ENCODE measurements at regions not wholly inside any gene's neighbourhood (a gene's known extent, or its start where the extent isn't known, plus 50 kb on each side); places are given as distances from the start of the nearest gene placed in this dataset.

DNA sequence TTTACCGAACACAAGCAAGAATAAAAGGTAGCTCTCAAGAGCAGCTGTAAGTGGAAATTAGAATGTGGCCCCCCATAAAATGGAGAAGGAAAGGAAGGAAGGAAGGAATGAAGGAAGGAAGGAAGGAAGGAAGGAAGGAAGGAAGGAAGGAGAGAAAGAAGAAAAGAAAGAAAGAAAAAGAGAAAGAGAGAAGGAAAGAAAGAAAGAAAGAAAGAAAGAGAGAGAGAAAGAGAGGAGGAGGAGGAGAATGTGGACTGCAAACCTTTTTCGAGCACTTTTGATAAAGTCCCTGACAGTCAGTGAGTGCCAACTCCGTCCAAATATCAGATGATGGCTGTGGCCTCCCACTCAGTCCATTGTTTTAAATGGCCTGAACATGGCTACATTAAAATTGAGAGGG, 53.8 kb upstream of the SNX2 start:
- Mint-ChIP-seq H3K9me3 (ENCODE audit: unreplicated experiment) (no peaks in the 10 kb centered on the region), H3K36me3 (ENCODE audit: unreplicated experiment) (no peaks in the 10 kb centered on the region), H3K27me3 (ENCODE audit: unreplicated experiment) (no peaks in the 10 kb centered on the region)

DNA sequence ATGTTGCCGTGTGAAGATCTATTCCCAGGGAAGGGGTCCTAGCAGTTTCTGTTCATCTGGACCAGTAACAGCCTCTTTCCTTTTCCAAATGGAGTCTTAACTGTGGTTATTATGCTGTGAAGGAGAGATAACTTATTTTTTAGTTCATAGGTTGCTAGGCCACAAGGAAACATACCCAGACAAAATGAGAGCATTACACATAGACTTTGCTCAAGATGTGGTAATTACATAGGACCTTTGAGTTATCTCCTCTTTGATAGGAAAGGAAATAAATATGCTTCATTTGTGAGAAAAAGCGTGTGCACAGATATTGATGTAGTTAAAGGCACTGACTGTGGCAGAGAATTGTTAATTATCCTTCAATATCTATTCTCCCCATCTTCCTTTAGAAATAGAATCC, 52.5 kb upstream of the SNX2 start:
- no peaks in the 10 kb centered on the region for H3K9me3 Mint-ChIP-seq (ENCODE audit: unreplicated experiment)
- H3K36me3 Mint-ChIP-seq (ENCODE audit: unreplicated experiment): no peaks in the 10 kb centered on the region
- H3K27me3 Mint-ChIP-seq (ENCODE audit: unreplicated experiment): no peaks in the 10 kb centered on the region
- H3K4me3 Mint-ChIP-seq (ENCODE audit: unreplicated experiment): no peak overlapping the region
- H3K27ac Mint-ChIP-seq (ENCODE audit: unreplicated experiment): no peak overlapping the region
- DNase-seq: no peak
- no peaks in the 10 kb centered on the region for H3K4me1 Mint-ChIP-seq (ENCODE audit: low read depth, unreplicated experiment)
- TF ChIP-seq, protein P1, sequence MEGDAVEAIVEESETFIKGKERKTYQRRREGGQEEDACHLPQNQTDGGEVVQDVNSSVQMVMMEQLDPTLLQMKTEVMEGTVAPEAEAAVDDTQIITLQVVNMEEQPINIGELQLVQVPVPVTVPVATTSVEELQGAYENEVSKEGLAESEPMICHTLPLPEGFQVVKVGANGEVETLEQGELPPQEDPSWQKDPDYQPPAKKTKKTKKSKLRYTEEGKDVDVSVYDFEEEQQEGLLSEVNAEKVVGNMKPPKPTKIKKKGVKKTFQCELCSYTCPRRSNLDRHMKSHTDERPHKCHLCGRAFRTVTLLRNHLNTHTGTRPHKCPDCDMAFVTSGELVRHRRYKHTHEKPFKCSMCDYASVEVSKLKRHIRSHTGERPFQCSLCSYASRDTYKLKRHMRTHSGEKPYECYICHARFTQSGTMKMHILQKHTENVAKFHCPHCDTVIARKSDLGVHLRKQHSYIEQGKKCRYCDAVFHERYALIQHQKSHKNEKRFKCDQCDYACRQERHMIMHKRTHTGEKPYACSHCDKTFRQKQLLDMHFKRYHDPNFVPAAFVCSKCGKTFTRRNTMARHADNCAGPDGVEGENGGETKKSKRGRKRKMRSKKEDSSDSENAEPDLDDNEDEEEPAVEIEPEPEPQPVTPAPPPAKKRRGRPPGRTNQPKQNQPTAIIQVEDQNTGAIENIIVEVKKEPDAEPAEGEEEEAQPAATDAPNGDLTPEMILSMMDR (IDR thresholded peaks at IDR 0.05; ENCODE audit: partially characterized antibody, unreplicated experiment): no peak

More for the DNA sequence above, 53.8 kb upstream of the SNX2 start:
- H3K27ac Mint-ChIP-seq (ENCODE audit: unreplicated experiment): no peak overlapping the region
- DNase-seq: no peak
- no peak overlapping the region for H3K4me3 Mint-ChIP-seq (ENCODE audit: unreplicated experiment)
- no peaks in the 10 kb centered on the region for H3K4me1 Mint-ChIP-seq (ENCODE audit: low read depth, unreplicated experiment)
- TF ChIP-seq, protein P1 (IDR thresholded peaks at IDR 0.05; ENCODE audit: partially characterized antibody, unreplicated experiment): no peak

DNA sequence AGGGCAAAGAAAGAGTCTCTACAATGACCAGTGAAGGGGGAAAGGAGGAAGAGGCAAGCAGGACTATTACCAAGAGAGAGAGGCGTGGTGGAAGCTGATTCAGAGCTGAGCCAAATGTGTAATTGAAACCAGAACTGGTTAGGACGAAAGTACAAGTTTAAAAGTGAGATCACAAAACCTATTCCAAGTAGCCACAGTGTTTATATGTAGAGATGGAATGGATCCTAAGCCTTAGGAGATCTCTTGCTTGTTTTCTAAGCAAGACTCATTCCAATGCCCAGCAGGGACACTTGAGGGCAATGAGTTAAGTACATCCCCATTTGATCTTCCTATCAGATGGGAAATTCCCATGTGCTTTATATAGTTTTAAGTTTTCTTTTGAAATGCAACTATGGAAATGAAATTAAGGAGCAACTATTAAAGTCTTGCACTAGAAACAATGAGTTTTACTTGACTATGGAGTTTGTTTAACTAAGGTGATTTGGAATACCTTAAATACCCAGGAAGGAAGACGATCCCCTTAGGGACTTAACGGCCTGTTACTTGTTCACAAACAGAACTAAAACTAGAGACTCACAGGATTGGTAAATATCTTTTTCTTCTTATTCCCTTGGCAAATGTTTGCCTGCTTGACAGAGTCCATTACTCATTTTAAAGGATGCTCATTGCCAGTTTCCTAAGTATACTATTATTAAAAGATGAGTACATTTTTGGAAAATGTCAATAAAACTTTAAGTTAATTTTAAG, 51.1 kb upstream of the SNX2 start:
- no peaks in the 10 kb centered on the region for H3K9me3 Mint-ChIP-seq (ENCODE audit: unreplicated experiment)
- no peak for DNase-seq
- no peaks in the 10 kb centered on the region for H3K4me1 Mint-ChIP-seq (ENCODE audit: low read depth, unreplicated experiment)
- no peak overlapping the region for H3K4me3 Mint-ChIP-seq (ENCODE audit: unreplicated experiment)
- H3K27ac Mint-ChIP-seq (ENCODE audit: unreplicated experiment): no peak overlapping the region
- H3K27me3 Mint-ChIP-seq (ENCODE audit: unreplicated experiment): no peaks in the 10 kb centered on the region
- H3K36me3 Mint-ChIP-seq (ENCODE audit: unreplicated experiment): no peaks in the 10 kb centered on the region
- TF ChIP-seq, protein P1 (IDR thresholded peaks at IDR 0.05; ENCODE audit: partially characterized antibody, unreplicated experiment): no peak
